Panc1 (cell line): ENCODE measurements at regions not wholly inside any gene's neighbourhood (a gene's known extent, or its start where the extent isn't known, plus 50 kb on each side); places are given as distances from the start of the nearest gene placed in this dataset.

ENCODE experiments used
- ATAC-seq: fragments of 200-7000 bp; cut with Tn5 transposase; 2 replicates; pipeline ENCODE4 v1.9.1; 2020; ENCODE audit warnings: mild to moderate bottlenecking, moderate library complexity
- BruUV-seq: library from RNA; stranded (reverse); fragments of 400-500 nt; replicated peaks from 2 replicates; lab custom pipeline; 2021; lab: Mats Ljungman, UMichigan
- CTCF ChIA-PET: fragments of 300-600 bp; sonication (Branson Sonifier 250); formaldehyde crosslinking; loops from one replicate; lab custom pipeline; 2022; ENCODE audit warnings: antibody characterized with exemption; lab: Charles Lee
- POLR2A ChIA-PET: fragments of 300-600 bp; sonication (Branson Sonifier 250); formaldehyde crosslinking; loops from one replicate; lab custom pipeline; 2022; ENCODE audit warnings: antibody characterized with exemption; lab: Charles Lee
- DNase-seq: peaks from one replicate; pipeline ENCODE4 v3.0.0-alpha.2; 2010; ENCODE audit warnings: low read depth, low spot score
- H3K27ac ChIP-seq: 2 replicates; pipeline ENCODE4 v1.5.1; 2011; ENCODE audit warnings: mild to moderate bottlenecking, low read length, inconsistent platforms
- H3K27me3 ChIP-seq: fragments of 200-500 bp; sonication (Bioruptor generic); 2 replicates; pipeline ENCODE4 v1.6.0; 2014; ENCODE audit warnings: low read length, inconsistent platforms; ENCODE audit not compliant: control insufficient read depth, insufficient read depth
- H3K36me3 ChIP-seq: fragments of 200-500 bp; sonication (Bioruptor generic); 2 replicates; pipeline ENCODE4 v1.5.1; 2014; ENCODE audit warnings: inconsistent platforms, mild to moderate bottlenecking, low read length, moderate library complexity; ENCODE audit not compliant: control insufficient read depth, insufficient read depth
- H3K4me1 ChIP-seq: 2 replicates; pipeline ENCODE4 v1.5.1; 2011; ENCODE audit warnings: inconsistent platforms, mild to moderate bottlenecking, low read length, moderate library complexity; ENCODE audit not compliant: control insufficient read depth, insufficient read depth
- H3K4me3 ChIP-seq, 2 experiments: 2 replicates each; pipeline ENCODE4 v1.5.1; 2011 to 2012; ENCODE audit warnings: low read depth in 2 of 2, low read length in 2 of 2, mild to moderate bottlenecking in 2 of 2, inconsistent platforms in 1 of 2, moderate library complexity in 1 of 2
- H3K9me3 ChIP-seq: fragments of 200-500 bp; sonication (Bioruptor generic); 2 replicates; pipeline ENCODE4 v1.5.1; 2014; ENCODE audit warnings: low read depth, mild to moderate bottlenecking, inconsistent platforms, low read length, moderate library complexity; ENCODE audit not compliant: control insufficient read depth, insufficient read depth
- POLR2AphosphoS5 ChIP-seq: IDR thresholded peaks from 2 replicates; pipeline ENCODE4 v1.6.1; 2012; ENCODE audit warnings: mild to moderate bottlenecking, low read depth, low read length, moderate library complexity
- SIN3A ChIP-seq: IDR thresholded peaks from 2 replicates; pipeline ENCODE4 v1.6.1; 2012; ENCODE audit warnings: low read depth, mild to moderate bottlenecking, low read length, moderate library complexity, borderline replicate concordance; ENCODE audit not compliant: insufficient read depth
- TCF7L2 ChIP-seq: IDR thresholded peaks from 2 replicates; pipeline ENCODE4 v1.6.1; 2011; ENCODE audit warnings: mild to moderate bottlenecking, low read depth, low read length, inconsistent platforms
- in situ Hi-C: cut with HindIII; loops from 2 replicates; pipeline ENCODE4 v1.10.0; 2016; ENCODE audit warnings: low sequenced_read_pairs, low pct_unique_long_range_greater_than_20kb
- intact Hi-C: fragments of 100-400 bp; cut with micrococcal nuclease; formaldehyde crosslinking; loops from one replicate; pipeline ENCODE4 v1.10.0; 2022; ENCODE audit not compliant: unreplicated experiment
- TF ChIP-seq, protein P1 (sequence below), 2 experiments: IDR thresholded peaks; 2 replicates each; pipeline ENCODE4 v1.6.1; 2011 to 2012; ENCODE audit warnings: low read depth in 2 of 2, control low read depth in 1 of 2, low read length in 1 of 2, mild to moderate bottlenecking in 1 of 2, moderate library complexity in 1 of 2; ENCODE audit not compliant: insufficient read depth in 1 of 2
- TF ChIP-seq, protein P2 (sequence below): fragments of 450-650 bp; IDR thresholded peaks from 2 replicates; pipeline ENCODE4 v1.5.1; 2017; ENCODE audit warnings: mild to moderate bottlenecking

DNA sequence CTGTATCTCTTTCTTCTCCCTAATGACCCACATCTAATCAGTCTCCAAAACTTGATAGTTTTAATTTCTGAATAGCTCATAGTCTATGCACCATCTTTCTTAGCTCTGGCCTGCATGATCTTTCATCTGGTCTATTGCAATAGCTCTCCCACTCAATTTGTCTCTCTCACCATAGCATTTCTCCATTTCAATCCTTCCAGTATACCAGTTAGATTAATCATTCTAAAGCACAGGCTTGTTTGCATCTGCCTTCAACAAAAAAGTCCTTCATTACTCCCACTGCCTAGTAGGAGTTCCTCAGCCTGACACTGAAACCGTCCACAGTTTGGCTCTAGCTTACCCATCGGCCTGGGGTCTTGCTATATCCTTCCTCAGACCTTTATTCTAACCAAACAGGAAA, 344.9 kb downstream of the ENC1 start:
- ChIA-PET CTCF (no interaction called here), POLR2A (no interaction called here)
- no TSS peak for BruUV-seq
- intact Hi-C loops (no loop called here), in situ Hi-C loops (no loop called here)
- DNase-seq, result no peak
- H3K27ac ChIP-seq, result no peak overlapping the region
- H3K27me3 ChIP-seq, result no peaks in the 10 kb centered on the region
- ATAC-seq, result no peak
- no peaks in the 10 kb centered on the region for H3K4me1 ChIP-seq
- H3K9me3 ChIP-seq, result no peaks in the 10 kb centered on the region
- no peaks in the 10 kb centered on the region for H3K36me3 ChIP-seq
- H3K4me3 ChIP-seq, result no peak overlapping the region
- TF ChIP-seq SIN3A (no peak), POLR2AphosphoS5 (no peak), TCF7L2 (no peak)
- TF ChIP-seq, protein P1, sequence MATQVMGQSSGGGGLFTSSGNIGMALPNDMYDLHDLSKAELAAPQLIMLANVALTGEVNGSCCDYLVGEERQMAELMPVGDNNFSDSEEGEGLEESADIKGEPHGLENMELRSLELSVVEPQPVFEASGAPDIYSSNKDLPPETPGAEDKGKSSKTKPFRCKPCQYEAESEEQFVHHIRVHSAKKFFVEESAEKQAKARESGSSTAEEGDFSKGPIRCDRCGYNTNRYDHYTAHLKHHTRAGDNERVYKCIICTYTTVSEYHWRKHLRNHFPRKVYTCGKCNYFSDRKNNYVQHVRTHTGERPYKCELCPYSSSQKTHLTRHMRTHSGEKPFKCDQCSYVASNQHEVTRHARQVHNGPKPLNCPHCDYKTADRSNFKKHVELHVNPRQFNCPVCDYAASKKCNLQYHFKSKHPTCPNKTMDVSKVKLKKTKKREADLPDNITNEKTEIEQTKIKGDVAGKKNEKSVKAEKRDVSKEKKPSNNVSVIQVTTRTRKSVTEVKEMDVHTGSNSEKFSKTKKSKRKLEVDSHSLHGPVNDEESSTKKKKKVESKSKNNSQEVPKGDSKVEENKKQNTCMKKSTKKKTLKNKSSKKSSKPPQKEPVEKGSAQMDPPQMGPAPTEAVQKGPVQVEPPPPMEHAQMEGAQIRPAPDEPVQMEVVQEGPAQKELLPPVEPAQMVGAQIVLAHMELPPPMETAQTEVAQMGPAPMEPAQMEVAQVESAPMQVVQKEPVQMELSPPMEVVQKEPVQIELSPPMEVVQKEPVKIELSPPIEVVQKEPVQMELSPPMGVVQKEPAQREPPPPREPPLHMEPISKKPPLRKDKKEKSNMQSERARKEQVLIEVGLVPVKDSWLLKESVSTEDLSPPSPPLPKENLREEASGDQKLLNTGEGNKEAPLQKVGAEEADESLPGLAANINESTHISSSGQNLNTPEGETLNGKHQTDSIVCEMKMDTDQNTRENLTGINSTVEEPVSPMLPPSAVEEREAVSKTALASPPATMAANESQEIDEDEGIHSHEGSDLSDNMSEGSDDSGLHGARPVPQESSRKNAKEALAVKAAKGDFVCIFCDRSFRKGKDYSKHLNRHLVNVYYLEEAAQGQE (IDR thresholded peaks at IDR 0.05; ENCODE audit: insufficient read depth in 1 of 2, low read depth in 2 of 2, low read length in 1 of 2), result no peak
- TF ChIP-seq, protein P2, sequence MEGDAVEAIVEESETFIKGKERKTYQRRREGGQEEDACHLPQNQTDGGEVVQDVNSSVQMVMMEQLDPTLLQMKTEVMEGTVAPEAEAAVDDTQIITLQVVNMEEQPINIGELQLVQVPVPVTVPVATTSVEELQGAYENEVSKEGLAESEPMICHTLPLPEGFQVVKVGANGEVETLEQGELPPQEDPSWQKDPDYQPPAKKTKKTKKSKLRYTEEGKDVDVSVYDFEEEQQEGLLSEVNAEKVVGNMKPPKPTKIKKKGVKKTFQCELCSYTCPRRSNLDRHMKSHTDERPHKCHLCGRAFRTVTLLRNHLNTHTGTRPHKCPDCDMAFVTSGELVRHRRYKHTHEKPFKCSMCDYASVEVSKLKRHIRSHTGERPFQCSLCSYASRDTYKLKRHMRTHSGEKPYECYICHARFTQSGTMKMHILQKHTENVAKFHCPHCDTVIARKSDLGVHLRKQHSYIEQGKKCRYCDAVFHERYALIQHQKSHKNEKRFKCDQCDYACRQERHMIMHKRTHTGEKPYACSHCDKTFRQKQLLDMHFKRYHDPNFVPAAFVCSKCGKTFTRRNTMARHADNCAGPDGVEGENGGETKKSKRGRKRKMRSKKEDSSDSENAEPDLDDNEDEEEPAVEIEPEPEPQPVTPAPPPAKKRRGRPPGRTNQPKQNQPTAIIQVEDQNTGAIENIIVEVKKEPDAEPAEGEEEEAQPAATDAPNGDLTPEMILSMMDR, result no peak

DNA sequence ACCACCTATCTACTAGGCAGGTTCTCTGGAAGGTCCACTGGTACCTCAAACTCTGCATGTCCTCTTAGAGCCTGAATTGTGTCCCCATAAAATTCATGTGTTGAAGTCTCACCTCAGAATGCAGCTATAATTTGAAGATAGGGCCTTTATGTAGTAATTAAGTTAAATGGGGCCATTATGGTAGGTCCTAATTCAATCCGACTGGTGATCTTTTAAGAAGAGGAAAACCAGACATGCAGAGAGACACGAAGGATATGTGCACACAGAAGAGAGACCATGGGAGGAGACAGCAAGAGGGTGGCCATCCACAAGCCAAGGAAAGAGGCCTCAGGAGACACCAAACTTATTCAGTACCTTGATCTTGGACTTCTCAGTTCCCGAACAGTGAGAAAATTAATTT, 345.4 kb downstream of the ENC1 start:
- DNase-seq (no peak), ATAC-seq (no peak)
- BruUV-seq, result no TSS peak
- in situ Hi-C loops (no loop called here), intact Hi-C loops (no loop called here)
- H3K27ac ChIP-seq, result no peak overlapping the region
- no peaks in the 10 kb centered on the region for H3K36me3 ChIP-seq
- no peaks in the 10 kb centered on the region for H3K9me3 ChIP-seq
- no peaks in the 10 kb centered on the region for H3K27me3 ChIP-seq
- H3K4me3 ChIP-seq, result no peak overlapping the region
- POLR2A ChIA-PET, result no interaction called here
- no peaks in the 10 kb centered on the region for H3K4me1 ChIP-seq
- TF ChIP-seq, protein P1 (IDR thresholded peaks at IDR 0.05; ENCODE audit: insufficient read depth in 1 of 2, low read depth in 2 of 2, low read length in 1 of 2), result no peak
- TF ChIP-seq TCF7L2 (no peak), SIN3A (no peak), POLR2AphosphoS5 (no peak)
- TF ChIP-seq, protein P2, result no peak
- CTCF ChIA-PET, result no interaction called here
